GM12872 (cell line): ENCODE measurements at regions not wholly inside any gene's neighbourhood (a gene's known extent, or its start where the extent isn't known, plus 50 kb on each side); places are given as distances from the start of the nearest gene placed in this dataset.

ENCODE experiments used
- CTCF ChIP-seq: IDR thresholded peaks from 3 replicates; pipeline ENCODE4 v1.5.1; 2011; ENCODE audit warnings: low read depth, mild to moderate bottlenecking, low read length, moderate library complexity; ENCODE audit not compliant: insufficient read depth

- TF ChIP-seq CTCF, result no peak
Measured at GRCh38 chr15:97129674-97130073, 799.2 kb downstream of the NR2F2 start.

- no peak for TF ChIP-seq CTCF
Measured at GRCh38 chr15:97140216-97140615, 809.7 kb downstream of the NR2F2 start.

GRCh38 chr15:97141360-97141759 lies 810.9 kb downstream of the NR2F2 start:
- no peak for TF ChIP-seq CTCF

GRCh38 chr15:97141871-97142270 lies 811.4 kb downstream of the NR2F2 start:
- TF ChIP-seq CTCF, result no peak

GRCh38 chr15:97143592-97144376 lies 813.3 kb downstream of the NR2F2 start:
- no peak for TF ChIP-seq CTCF

GRCh38 chr15:97144377-97144711 lies 813.8 kb downstream of the NR2F2 start:
- TF ChIP-seq CTCF, result no peak

GRCh38 chr15:97146929-97147870 lies 813.3 kb upstream of the ARRDC4 start:
- no peak for TF ChIP-seq CTCF
